ENCODE measurements at regions not wholly inside any gene's neighbourhood (a gene's known extent, or its start where the extent isn't known, plus 50 kb on each side); places are given as distances from the start of the nearest gene placed in this dataset.

GRCh38 chr18:77657651-77658298 lies 408.1 kb downstream of the GALR1 start:
- TF ChIP-seq MAFK (conservative IDR thresholded peaks at IDR 0.05 in 1 of 2, IDR thresholded peaks at IDR 0.05 in 1 of 2; ENCODE audit: low read length in 2 of 2) = no peak
- no peak for TF ChIP-seq ZNF772 (CRISPR knock-in tag; IDR thresholded peaks at IDR 0.05)
- no peak for TF ChIP-seq GABPA (IDR thresholded peaks at IDR 0.05; ENCODE audit: low read depth, low read length)
- TF ChIP-seq GABPA (CRISPR knock-in tag; IDR thresholded peaks at IDR 0.05; ENCODE audit: low read depth) = no peak
- TF ChIP-seq TAF1 (CRISPR knock-in tag; IDR thresholded peaks at IDR 0.05) = no peak

Measured in HepG2 (cell line).